Kidney tubule cell (primary cell): ENCODE measurements at regions not wholly inside any gene's neighbourhood (a gene's known extent, or its start where the extent isn't known, plus 50 kb on each side); places are given as distances from the start of the nearest gene placed in this dataset.

Experiments
- DNase-seq: peaks from one replicate; pipeline ENCODE4 v3.0.0-alpha.2; 2018; ENCODE audit warnings: low spot score

GRCh38 chr18:33517950-33518349, 60.1 kb upstream of the ASXL3 start:
- DNase-seq, result no peak

- DNase-seq, result no peak
These were observed 65.0 kb upstream of the ASXL3 start for GRCh38 chr18:33513027-33513426.

- DNase-seq, result no peak
These were observed 66.5 kb upstream of the CCDC178 start for GRCh38 chr18:33507019-33507418.

DNA sequence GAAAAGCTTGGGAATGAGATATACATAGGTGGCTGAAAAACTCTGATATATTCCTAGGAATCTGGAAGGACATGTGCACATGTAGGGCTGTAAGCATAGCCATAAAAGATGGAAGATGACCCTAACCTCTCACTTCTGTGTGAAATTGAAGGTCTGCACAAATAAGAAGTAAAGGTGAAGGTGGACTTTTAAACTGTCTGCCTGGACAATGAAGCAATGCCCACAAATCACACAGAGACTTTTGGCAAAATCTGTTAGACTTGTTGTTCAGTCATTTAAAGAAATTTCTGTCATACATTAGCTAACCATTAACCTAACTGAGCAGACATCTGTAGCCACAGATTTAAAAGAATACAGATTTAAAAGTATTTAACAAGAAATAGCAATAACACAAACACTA, 65.3 kb upstream of the CCDC178 start:
- peak; percentile 3 for DNase-seq

GRCh38 chr18:33505297-33505696, 64.8 kb upstream of the CCDC178 start:
- DNase-seq, result no peak

DNA sequence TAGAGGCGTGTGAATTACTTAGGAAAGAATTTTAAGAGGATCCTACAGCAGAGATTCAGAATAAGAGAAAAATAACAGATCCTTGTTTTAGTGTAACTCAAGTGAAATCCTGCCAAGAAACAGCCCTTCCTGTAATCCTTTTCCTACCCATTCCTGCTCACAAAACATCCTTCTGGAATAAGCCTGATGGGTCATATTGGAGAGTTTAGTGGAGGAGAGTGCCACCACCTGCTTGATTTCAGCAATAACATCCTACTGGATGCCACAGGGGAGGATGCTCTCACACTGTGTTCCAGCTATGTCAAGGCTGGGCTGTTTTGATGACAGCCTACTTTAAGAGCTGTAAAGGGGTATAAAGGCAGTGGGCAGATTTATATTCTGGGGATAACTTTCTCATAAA, 54.8 kb upstream of the CCDC178 start:
- peak; percentile 59 for DNase-seq
